ENCODE measurements at regions not wholly inside any gene's neighbourhood (a gene's known extent, or its start where the extent isn't known, plus 50 kb on each side); places are given as distances from the start of the nearest gene placed in this dataset.
"Not testable (repeated sequence)": the region's sequence is repeated elsewhere in the genome, so short reads cannot be mapped to it uniquely, and the experiment has no call there.

GRCh38 chr21:23108533-23108932 lies 2110.3 kb downstream of the NCAM2 start:
- no peak for DNase-seq

- no peak for DNase-seq
These were observed 2112.9 kb downstream of the NCAM2 start for GRCh38 chr21:23111070-23111600.

GRCh38 chr21:23119491-23119890 lies 2121.3 kb downstream of the NCAM2 start:
- no peak for DNase-seq

GRCh38 chr21:23127973-23128372 lies 2129.8 kb downstream of the NCAM2 start:
- DNase-seq = no peak

- no peak for DNase-seq
These were observed 2132.1 kb downstream of the NCAM2 start for GRCh38 chr21:23130308-23130707.

GRCh38 chr21:23131177-23131576 lies 2133.0 kb downstream of the NCAM2 start:
- DNase-seq = no peak

- no peak for DNase-seq
These were observed 2140.6 kb downstream of the NCAM2 start for GRCh38 chr21:23138797-23139196.

- no peak for DNase-seq
These were observed 2153.9 kb downstream of the NCAM2 start for GRCh38 chr21:23152130-23152529.

GRCh38 chr21:23153842-23154241 lies 2155.6 kb downstream of the NCAM2 start:
- not testable (repeated sequence) for DNase-seq

- DNase-seq = no peak
These were observed 2157.1 kb downstream of the NCAM2 start for GRCh38 chr21:23155281-23155680.

- DNase-seq = no peak
These were observed 2162.7 kb downstream of the NCAM2 start for GRCh38 chr21:23160914-23161313.

GRCh38 chr21:23162198-23162946 lies 2164.2 kb downstream of the NCAM2 start:
- no peak for DNase-seq

All from retina (tissue), 1 donor.